ENCODE measurements at regions not wholly inside any gene's neighbourhood (a gene's known extent, or its start where the extent isn't known, plus 50 kb on each side); places are given as distances from the start of the nearest gene placed in this dataset.

DNA sequence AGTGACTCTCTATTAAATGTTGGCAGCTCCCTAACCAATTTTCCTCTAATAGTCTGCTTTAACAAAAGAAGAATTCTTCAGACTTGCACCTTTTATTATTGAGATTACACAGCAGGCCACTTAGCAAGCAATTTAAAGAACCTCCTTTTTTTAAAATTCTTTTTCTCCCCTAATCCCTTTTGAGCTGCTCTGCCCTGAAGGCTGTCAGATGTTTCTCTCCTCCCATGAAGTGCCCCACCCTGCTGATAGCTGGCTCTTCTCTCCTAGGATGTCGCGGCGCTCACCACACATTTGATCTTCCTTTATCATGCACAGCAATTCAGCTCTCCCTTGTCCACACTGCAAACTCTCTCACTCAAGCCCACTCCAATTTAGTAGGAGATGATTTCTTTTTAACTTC, 1471.1 kb upstream of the ACO1 start:
- TF ChIP-seq, protein P1, sequence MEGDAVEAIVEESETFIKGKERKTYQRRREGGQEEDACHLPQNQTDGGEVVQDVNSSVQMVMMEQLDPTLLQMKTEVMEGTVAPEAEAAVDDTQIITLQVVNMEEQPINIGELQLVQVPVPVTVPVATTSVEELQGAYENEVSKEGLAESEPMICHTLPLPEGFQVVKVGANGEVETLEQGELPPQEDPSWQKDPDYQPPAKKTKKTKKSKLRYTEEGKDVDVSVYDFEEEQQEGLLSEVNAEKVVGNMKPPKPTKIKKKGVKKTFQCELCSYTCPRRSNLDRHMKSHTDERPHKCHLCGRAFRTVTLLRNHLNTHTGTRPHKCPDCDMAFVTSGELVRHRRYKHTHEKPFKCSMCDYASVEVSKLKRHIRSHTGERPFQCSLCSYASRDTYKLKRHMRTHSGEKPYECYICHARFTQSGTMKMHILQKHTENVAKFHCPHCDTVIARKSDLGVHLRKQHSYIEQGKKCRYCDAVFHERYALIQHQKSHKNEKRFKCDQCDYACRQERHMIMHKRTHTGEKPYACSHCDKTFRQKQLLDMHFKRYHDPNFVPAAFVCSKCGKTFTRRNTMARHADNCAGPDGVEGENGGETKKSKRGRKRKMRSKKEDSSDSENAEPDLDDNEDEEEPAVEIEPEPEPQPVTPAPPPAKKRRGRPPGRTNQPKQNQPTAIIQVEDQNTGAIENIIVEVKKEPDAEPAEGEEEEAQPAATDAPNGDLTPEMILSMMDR (tag by site-specific recombination; IDR thresholded peaks at IDR 0.05) = no peak
- TF ChIP-seq, protein P2, sequence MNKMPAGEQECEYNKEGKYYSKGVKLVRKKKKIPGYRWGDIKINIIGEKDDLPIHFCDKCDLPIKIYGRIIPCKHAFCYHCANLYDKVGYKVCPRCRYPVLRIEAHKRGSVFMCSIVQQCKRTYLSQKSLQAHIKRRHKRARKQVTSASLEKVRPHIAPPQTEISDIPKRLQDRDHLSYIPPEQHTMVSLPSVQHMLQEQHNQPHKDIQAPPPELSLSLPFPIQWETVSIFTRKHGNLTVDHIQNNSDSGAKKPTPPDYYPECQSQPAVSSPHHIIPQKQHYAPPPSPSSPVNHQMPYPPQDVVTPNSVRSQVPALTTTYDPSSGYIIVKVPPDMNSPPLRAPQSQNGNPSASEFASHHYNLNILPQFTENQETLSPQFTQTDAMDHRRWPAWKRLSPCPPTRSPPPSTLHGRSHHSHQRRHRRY (tag by site-specific recombination; IDR thresholded peaks at IDR 0.05) = no peak
- TF ChIP-seq SALL2 (tag by site-specific recombination; IDR thresholded peaks at IDR 0.05; ENCODE audit: borderline replicate concordance) = no peak
- TF ChIP-seq ZNF324 (tag by site-specific recombination; IDR thresholded peaks at IDR 0.05) = no peak
- no peak for TF ChIP-seq ZNF529 (tag by site-specific recombination; IDR thresholded peaks at IDR 0.05; ENCODE audit: insufficient replicate concordance)
- no peak for TF ChIP-seq ZEB2 (tag by site-specific recombination; IDR thresholded peaks at IDR 0.05)
- TF ChIP-seq, protein P3, sequence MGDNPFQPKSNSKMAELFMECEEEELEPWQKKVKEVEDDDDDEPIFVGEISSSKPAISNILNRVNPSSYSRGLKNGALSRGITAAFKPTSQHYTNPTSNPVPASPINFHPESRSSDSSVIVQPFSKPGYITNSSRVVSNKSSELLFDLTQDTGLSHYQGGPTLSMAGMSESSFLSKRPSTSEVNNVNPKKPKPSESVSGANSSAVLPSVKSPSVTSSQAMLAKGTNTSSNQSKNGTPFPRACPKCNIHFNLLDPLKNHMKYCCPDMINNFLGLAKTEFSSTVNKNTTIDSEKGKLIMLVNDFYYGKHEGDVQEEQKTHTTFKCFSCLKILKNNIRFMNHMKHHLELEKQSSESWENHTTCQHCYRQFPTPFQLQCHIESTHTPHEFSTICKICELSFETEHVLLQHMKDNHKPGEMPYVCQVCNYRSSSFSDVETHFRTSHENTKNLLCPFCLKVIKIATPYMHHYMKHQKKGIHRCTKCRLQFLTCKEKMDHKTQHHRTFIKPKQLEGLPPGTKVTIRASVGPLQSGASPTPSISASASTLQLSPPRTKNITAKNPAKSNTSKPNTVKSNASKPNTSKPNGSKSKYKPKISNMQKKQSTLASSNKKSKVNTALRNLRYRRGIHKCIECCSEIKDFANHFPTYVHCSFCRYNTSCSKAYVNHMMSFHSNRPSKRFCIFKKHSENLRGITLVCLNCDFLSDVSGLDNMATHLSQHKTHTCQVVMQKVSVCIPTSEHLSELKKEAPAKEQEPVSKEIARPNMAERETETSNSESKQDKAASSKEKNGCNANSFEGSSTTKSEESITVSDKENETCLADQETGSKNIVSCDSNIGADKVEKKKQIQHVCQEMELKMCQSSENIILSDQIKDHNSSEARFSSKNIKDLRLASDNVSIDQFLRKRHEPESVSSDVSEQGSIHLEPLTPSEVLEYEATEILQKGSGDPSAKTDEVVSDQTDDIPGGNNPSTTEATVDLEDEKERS (tag by site-specific recombination; IDR thresholded peaks at IDR 0.05) = no peak
- no peak for TF ChIP-seq ZNF335 (tag by site-specific recombination; conservative IDR thresholded peaks at IDR 0.05)
- TF ChIP-seq ZNF596 (tag by site-specific recombination; IDR thresholded peaks at IDR 0.05) = no peak
- TF ChIP-seq, protein P4, sequence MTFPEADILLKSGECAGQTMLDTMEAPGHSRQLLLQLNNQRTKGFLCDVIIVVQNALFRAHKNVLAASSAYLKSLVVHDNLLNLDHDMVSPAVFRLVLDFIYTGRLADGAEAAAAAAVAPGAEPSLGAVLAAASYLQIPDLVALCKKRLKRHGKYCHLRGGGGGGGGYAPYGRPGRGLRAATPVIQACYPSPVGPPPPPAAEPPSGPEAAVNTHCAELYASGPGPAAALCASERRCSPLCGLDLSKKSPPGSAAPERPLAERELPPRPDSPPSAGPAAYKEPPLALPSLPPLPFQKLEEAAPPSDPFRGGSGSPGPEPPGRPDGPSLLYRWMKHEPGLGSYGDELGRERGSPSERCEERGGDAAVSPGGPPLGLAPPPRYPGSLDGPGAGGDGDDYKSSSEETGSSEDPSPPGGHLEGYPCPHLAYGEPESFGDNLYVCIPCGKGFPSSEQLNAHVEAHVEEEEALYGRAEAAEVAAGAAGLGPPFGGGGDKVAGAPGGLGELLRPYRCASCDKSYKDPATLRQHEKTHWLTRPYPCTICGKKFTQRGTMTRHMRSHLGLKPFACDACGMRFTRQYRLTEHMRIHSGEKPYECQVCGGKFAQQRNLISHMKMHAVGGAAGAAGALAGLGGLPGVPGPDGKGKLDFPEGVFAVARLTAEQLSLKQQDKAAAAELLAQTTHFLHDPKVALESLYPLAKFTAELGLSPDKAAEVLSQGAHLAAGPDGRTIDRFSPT (tag by site-specific recombination; IDR thresholded peaks at IDR 0.05) = no peak
- TF ChIP-seq ZNF24 (tag by site-specific recombination; IDR thresholded peaks at IDR 0.05) = no peak
- no peak for TF ChIP-seq TCF7L2 (IDR thresholded peaks at IDR 0.05; ENCODE audit: borderline replicate concordance, low read depth, low read length)
- TF ChIP-seq ZBTB8A (tag by site-specific recombination; IDR thresholded peaks at IDR 0.05) = no peak

All from HEK293 (cell line).